B cell (primary cell): ENCODE measurements at regions not wholly inside any gene's neighbourhood (a gene's known extent, or its start where the extent isn't known, plus 50 kb on each side); places are given as distances from the start of the nearest gene placed in this dataset.

Experiments
- ATAC-seq: fragments of 200-7000 bp; cut with Tn5 transposase; one replicate; pipeline ENCODE4 v1.10.0; 2021; ENCODE audit warnings: low read depth, mild to moderate bottlenecking, moderate number of reproducible peaks, moderate library complexity
- CTCF ChIA-PET: fragments of 350-600 bp; sonication (Branson Sonifier 250); formaldehyde crosslinking; loops from one replicate; lab custom pipeline; 2021; ENCODE audit warnings: antibody characterized with exemption, inconsistent platforms; lab: Charles Lee
- POLR2A ChIA-PET: fragments of 350-600 bp; sonication (Branson Sonifier 250); formaldehyde crosslinking; loops from one replicate; lab custom pipeline; 2021; ENCODE audit warnings: antibody characterized with exemption; lab: Charles Lee
- DNase-seq: peaks from one replicate; pipeline ENCODE4 v3.0.0; 2013
- H2AFZ ChIP-seq: 2 replicates; pipeline ENCODE4 v1.6.1; 2012; ENCODE audit warnings: mild to moderate bottlenecking, low read depth, low read length; ENCODE audit not compliant: insufficient read depth, poor library complexity, severe bottlenecking
- H3K27ac ChIP-seq, 2 donors: 1 replicate in 1 of 2; 2 replicates in 1 of 2; pipeline ENCODE4 v1.5.1; 2012 to 2013; ENCODE audit warnings: low read length in 2 of 2, mild to moderate bottlenecking in 2 of 2, moderate library complexity in 1 of 2
- H3K27me3 ChIP-seq, 4 experiments: fragments of 200-600 bp in 1 of 4; sonication (generic) in 1 of 4; replicated peaks in 1 of 4; 1 replicate in 2 of 4; 2 replicates in 2 of 4; pipeline versions ENCODE4 v1.6.1 to v1.7.0; 2013 to 2016; ENCODE audit warnings: low read length in 3 of 4, mild to moderate bottlenecking in 2 of 4, mixed read lengths in 1 of 4, moderate library complexity in 1 of 4; ENCODE audit not compliant: insufficient read depth in 4 of 4, control insufficient read depth in 3 of 4; ENCODE audit errors: control extremely low read depth in 1 of 4
- H3K36me3 ChIP-seq, 2 experiments: replicated peaks in 1 of 2; 1 replicate in 1 of 2; 2 replicates in 1 of 2; pipeline versions ENCODE4 v1.6.1 to v1.7.1; 2013; ENCODE audit warnings: low read length in 1 of 2; ENCODE audit not compliant: insufficient read depth in 2 of 2, control insufficient read depth in 1 of 2; ENCODE audit errors: control extremely low read depth in 1 of 2, extremely low read depth in 1 of 2
- H3K4me1 ChIP-seq, 2 donors: fragments of 200-600 bp in 1 of 2; sonication (generic) in 1 of 2; 1 replicate in 1 of 2; 2 replicates in 1 of 2; pipeline versions ENCODE4 v1.5.1 to v1.6.1; 2013 to 2017; ENCODE audit warnings: low read length in 2 of 2; ENCODE audit not compliant: control insufficient read depth in 2 of 2, insufficient read depth in 2 of 2
- H3K4me2 ChIP-seq: replicated peaks from 2 replicates; pipeline ENCODE3; 2012; ENCODE audit warnings: mild to moderate bottlenecking, low read depth, low read length; ENCODE audit not compliant: poor library complexity, severe bottlenecking
- H3K4me3 ChIP-seq, 5 experiments: fragments of 200-600 bp in 1 of 5; sonication (generic) in 1 of 5; 1 replicate in 3 of 5; 2 replicates in 2 of 5; pipeline versions ENCODE4 v1.5.1 to v1.7.0; 2011 to 2016; ENCODE audit warnings: low read length in 4 of 5, mild to moderate bottlenecking in 4 of 5, low read depth in 2 of 5, control low read depth in 1 of 5, moderate library complexity in 1 of 5; ENCODE audit not compliant: insufficient read depth in 1 of 5; ENCODE audit errors: control extremely low read depth in 1 of 5, extremely low read depth in 1 of 5
- H3K79me2 ChIP-seq: fragments of 200-600 bp; sonication (generic); one replicate; pipeline ENCODE4 v1.6.0; 2016; ENCODE audit warnings: low read length; ENCODE audit not compliant: control insufficient read depth, insufficient read depth
- H3K9ac ChIP-seq: fragments of 200-600 bp; sonication (generic); 2 replicates; pipeline ENCODE4 v1.6.1; 2017; ENCODE audit warnings: mild to moderate bottlenecking, low read length, moderate library complexity
- H3K9me3 ChIP-seq, 3 donors: one replicate each; pipeline versions ENCODE4 v1.6.1 to v1.7.1; 2013; ENCODE audit warnings: low read length in 2 of 3; ENCODE audit not compliant: control insufficient read depth in 2 of 3, insufficient read depth in 1 of 3; ENCODE audit errors: control extremely low read depth in 1 of 3
- H4K20me1 ChIP-seq: 2 replicates; pipeline ENCODE4 v1.6.0; 2012; ENCODE audit warnings: mild to moderate bottlenecking, low read length; ENCODE audit not compliant: insufficient read depth, control insufficient read depth, poor library complexity, severe bottlenecking
- H3K27ac Mint-ChIP-seq: one replicate; pipeline ENCODE4 v1.8.0; 2021; ENCODE audit warnings: mixed read lengths
- H3K27me3 Mint-ChIP-seq: one replicate; pipeline ENCODE4 v1.8.0; 2021; ENCODE audit warnings: mixed read lengths
- H3K4me1 Mint-ChIP-seq: one replicate; pipeline ENCODE4 v1.8.0; 2021; ENCODE audit warnings: mixed read lengths
- H3K4me3 Mint-ChIP-seq: one replicate; pipeline ENCODE4 v1.8.0; 2021; ENCODE audit warnings: mixed read lengths
- H3K9me3 Mint-ChIP-seq: one replicate; pipeline ENCODE4 v1.8.0; 2022; ENCODE audit warnings: mixed read lengths; ENCODE audit not compliant: insufficient read depth
- CTCF ChIP-seq: fragments of 200-600 bp; IDR thresholded peaks from one replicate; pipeline ENCODE4 v1.8.0; 2022; ENCODE audit warnings: antibody characterized with exemption, mild to moderate bottlenecking
- EZH2 ChIP-seq: IDR thresholded peaks from 2 replicates; pipeline ENCODE4 v1.6.1; 2012; ENCODE audit warnings: borderline replicate concordance, low read depth, mild to moderate bottlenecking, moderate library complexity, low read length; ENCODE audit not compliant: insufficient read depth, poor library complexity, severe bottlenecking
- WGBS: methylation state at CpG from one replicate; pipeline ENCODE4 v1.1.5; 2013; ENCODE audit warnings: missing lambda C conversion rate; ENCODE audit not compliant: insufficient coverage; 5-methylcytosine and 5-hydroxymethylcytosine counted together
- intact Hi-C: fragments of 100-400 bp; cut with micrococcal nuclease; formaldehyde crosslinking; loops from one replicate; pipeline ENCODE4 v1.10.0; 2022

DNA sequence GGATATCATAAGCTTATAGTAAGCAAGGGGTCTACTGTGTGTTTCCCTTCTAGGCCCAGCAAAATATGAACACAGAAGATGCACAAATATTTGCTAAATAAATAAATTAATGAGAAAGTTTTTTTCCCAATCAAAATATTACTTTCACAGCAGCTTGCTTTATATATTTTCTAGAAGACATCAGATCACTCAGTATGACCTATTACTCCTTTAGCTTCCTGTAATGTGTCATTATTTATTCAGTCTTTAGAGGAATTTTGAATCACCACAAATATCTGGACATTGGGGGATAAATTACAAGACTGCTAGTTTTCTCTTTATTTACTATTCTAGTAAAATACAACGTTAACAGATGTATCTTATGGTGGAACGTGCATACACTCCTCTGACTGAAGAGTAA lies 765.8 kb upstream of the POM121L12 start:
- peaks cover 0 to 18% (median 0%) of the 10 kb centered on the region in 3 donors for H3K9me3 ChIP-seq
- H3K4me1 ChIP-seq: no peaks in the 10 kb centered on the region
- TF ChIP-seq CTCF: no peak
- no peak for TF ChIP-seq EZH2
- no peaks in the 10 kb centered on the region for H3K27me3 ChIP-seq
- H3K27ac Mint-ChIP-seq: no peak overlapping the region
- peaks cover 2% of the 10 kb centered on the region for H3K9me3 Mint-ChIP-seq
- intact Hi-C loops: no loop called here
- DNase-seq (no peak), ATAC-seq (no peak)
- H3K36me3 ChIP-seq: no peaks in the 10 kb centered on the region
- H3K27me3 Mint-ChIP-seq: no peaks in the 10 kb centered on the region
- ChIA-PET POLR2A (no interaction called here), CTCF (no interaction called here)
- H3K9ac ChIP-seq: no peak overlapping the region
- no peaks in the 10 kb centered on the region for H4K20me1 ChIP-seq
- no peak overlapping the region for H2AFZ ChIP-seq
- H3K79me2 ChIP-seq: no peaks in the 10 kb centered on the region
- H3K4me1 Mint-ChIP-seq: no peaks in the 10 kb centered on the region
- no CpG with 5 or more reads among the region's 2 CpGs for WGBS
- H3K4me3 ChIP-seq: no peak overlapping the region
- H3K4me3 Mint-ChIP-seq: no peak overlapping the region
- no peak overlapping the region for H3K4me2 ChIP-seq
- H3K27ac ChIP-seq: no peak overlapping the region

DNA sequence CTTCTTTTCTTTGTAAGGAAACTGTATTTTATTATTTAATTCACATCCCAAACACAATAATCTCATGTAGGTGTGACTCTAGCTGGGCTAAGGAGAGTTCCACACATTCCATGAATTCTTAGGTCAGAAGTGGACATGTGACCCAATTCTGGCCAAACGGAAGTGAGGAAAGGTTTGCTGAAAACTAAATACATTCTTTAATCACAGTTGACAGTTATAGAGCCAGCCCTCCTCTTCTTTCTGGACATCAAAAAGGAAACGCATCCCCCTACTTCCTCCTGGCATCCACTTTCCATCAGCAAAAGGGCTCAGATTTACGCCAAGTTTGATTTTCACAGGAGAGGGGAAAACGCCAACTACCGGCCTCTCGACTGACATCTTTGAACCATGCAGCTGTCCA lies 774.4 kb upstream of the POM121L12 start:
- TF ChIP-seq CTCF: no peak
- TF ChIP-seq EZH2: no peak
- Histone ChIP-seq H3K79me2 (no peaks in the 10 kb centered on the region), H2AFZ (no peak overlapping the region), H3K9me3 (peaks cover 0 to 10% (median 0%) of the 10 kb centered on the region in 3 donors), H3K36me3 (no peaks in the 10 kb centered on the region), H3K4me1 (no peaks in the 10 kb centered on the region), H3K4me2 (no peak overlapping the region), H3K4me3 (no peak overlapping the region), H3K27ac (no peak overlapping the region), H3K9ac (no peak overlapping the region), H3K27me3 (no peaks in the 10 kb centered on the region), H4K20me1 (no peaks in the 10 kb centered on the region)
- ATAC-seq (no peak), DNase-seq (no peak)
- CTCF ChIA-PET: no interaction called here
- H3K9me3 Mint-ChIP-seq: peaks cover 2% of the 10 kb centered on the region
- H3K4me3 Mint-ChIP-seq: no peak overlapping the region
- H3K4me1 Mint-ChIP-seq: no peaks in the 10 kb centered on the region
- POLR2A ChIA-PET: no interaction called here
- H3K27ac Mint-ChIP-seq: no peak overlapping the region
- intact Hi-C loops: no loop called here
- 96% methylated on average over 4 of the region's 6 CpGs for WGBS
- no peaks in the 10 kb centered on the region for H3K27me3 Mint-ChIP-seq
